H1 (cell line): ENCODE measurements at regions not wholly inside any gene's neighbourhood (a gene's known extent, or its start where the extent isn't known, plus 50 kb on each side); places are given as distances from the start of the nearest gene placed in this dataset.

Experiments used
- CTCF ChIA-PET: fragments of 300-600 bp; sonication (Branson Sonifier 250); formaldehyde crosslinking; loops from one replicate; lab custom pipeline; 2021; ENCODE audit not compliant: partially characterized antibody; lab: Charles Lee
- POLR2A ChIA-PET: fragments of 300-600 bp; sonication (Branson Sonifier 250); formaldehyde crosslinking; loops from one replicate; lab custom pipeline; 2021; ENCODE audit warnings: inconsistent platforms; ENCODE audit not compliant: partially characterized antibody; lab: Charles Lee
- DNase-seq, 2 experiments: peaks; one replicate each; pipeline versions ENCODE4 v3.0.0 to v3.0.0-alpha.2; 2010 to 2022; ENCODE audit warnings: low spot score in 2 of 2, low read depth in 1 of 2, mixed read lengths in 1 of 2
- FAIRE-seq: peaks from 2 replicates; lab custom pipeline; 2011; peaks lifted over from hg19 to GRCh38; lab: Jason Lieb, UNC
- H2AFZ ChIP-seq: 2 replicates; pipeline ENCODE4 v1.8.1; 2012; ENCODE audit warnings: low read length, inconsistent platforms
- H2AK5ac ChIP-seq: 2 replicates; pipeline ENCODE4 v1.6.1; 2013; ENCODE audit warnings: low read depth, low read length
- H2BK120ac ChIP-seq: replicated peaks from 2 replicates; pipeline ENCODE3; 2013; ENCODE audit warnings: low read depth, low read length, inconsistent platforms
- H2BK12ac ChIP-seq: 2 replicates; pipeline ENCODE4 v1.6.1; 2013; ENCODE audit warnings: low read depth, low read length
- H2BK15ac ChIP-seq: 2 replicates; pipeline ENCODE4 v1.6.1; 2013; ENCODE audit warnings: low read length
- H2BK20ac ChIP-seq: 2 replicates; pipeline ENCODE4 v1.6.1; 2013; ENCODE audit warnings: low read length
- H2BK5ac ChIP-seq: 2 replicates; pipeline ENCODE4 v1.6.1; 2013; ENCODE audit warnings: low read depth, low read length
- H3K14ac ChIP-seq: 2 replicates; pipeline ENCODE4 v1.6.1; 2013; ENCODE audit warnings: inconsistent platforms; ENCODE audit not compliant: insufficient read length
- H3K18ac ChIP-seq: 2 replicates; pipeline ENCODE4 v1.6.1; 2013; ENCODE audit warnings: low read length; ENCODE audit errors: extremely low read depth
- H3K23ac ChIP-seq: 2 replicates; pipeline ENCODE4 v1.6.1; 2013; ENCODE audit warnings: inconsistent platforms; ENCODE audit not compliant: insufficient read length
- H3K23me2 ChIP-seq: 2 replicates; pipeline ENCODE4 v1.6.1; 2013; ENCODE audit warnings: low read depth, low read length
- H3K27ac ChIP-seq: 2 replicates; pipeline ENCODE4 v1.6.1; 2011; ENCODE audit warnings: low read depth, low read length, inconsistent platforms
- H3K27me3 ChIP-seq, 4 experiments: replicated peaks in 1 of 4; 1 replicate in 1 of 4; 2 replicates in 3 of 4; pipeline versions ENCODE4 v1.6.1 to v1.8.1; 2011 to 2013; ENCODE audit warnings: low read length in 3 of 4, mild to moderate bottlenecking in 3 of 4, inconsistent platforms in 2 of 4, mixed read lengths in 2 of 4, moderate library complexity in 1 of 4; ENCODE audit not compliant: control insufficient read depth in 3 of 4, insufficient read depth in 3 of 4; ENCODE audit errors: extremely low read depth in 1 of 4
- H3K36me3 ChIP-seq, 4 experiments: 2 replicates each; pipeline versions ENCODE4 v1.6.1 to v1.8.1; 2011 to 2013; ENCODE audit warnings: mild to moderate bottlenecking in 4 of 4, low read length in 3 of 4, moderate library complexity in 2 of 4, control low read depth in 1 of 4, inconsistent platforms in 1 of 4; ENCODE audit not compliant: insufficient read depth in 4 of 4, control insufficient read depth in 2 of 4
- H3K4ac ChIP-seq: replicated peaks from 2 replicates; pipeline ENCODE3; 2013; ENCODE audit warnings: low read length, low read depth, mixed read lengths, inconsistent platforms; ENCODE audit not compliant: insufficient read length
- H3K4me1 ChIP-seq, 4 experiments: replicated peaks in 1 of 4; 1 replicate in 1 of 4; 2 replicates in 3 of 4; pipeline versions ENCODE4 v1.6.1 to v1.8.1; 2011 to 2013; ENCODE audit warnings: low read length in 3 of 4, inconsistent platforms in 2 of 4, mixed read lengths in 1 of 4; ENCODE audit not compliant: insufficient read depth in 4 of 4, control insufficient read depth in 3 of 4
- H3K4me2 ChIP-seq, 2 experiments: 2 replicates each; pipeline versions ENCODE4 v1.6.1 to v1.8.1; 2011 to 2013; ENCODE audit warnings: low read depth in 2 of 2, low read length in 2 of 2, control low read depth in 1 of 2, inconsistent platforms in 1 of 2, mild to moderate bottlenecking in 1 of 2; ENCODE audit not compliant: insufficient read depth in 1 of 2
- H3K4me3 ChIP-seq, 4 experiments: fragments of 200-600, 300-600 bp in 1 of 4; sonication (generic), shearing (Covaris generic), sonication (Bioruptor Twin) in 1 of 4; 2 replicates each; pipeline versions ENCODE4 v1.5.1 to v1.8.1; 2011 to 2016; ENCODE audit warnings: low read length in 4 of 4, low read depth in 3 of 4, control low read depth in 2 of 4, inconsistent platforms in 2 of 4, mild to moderate bottlenecking in 2 of 4, mixed read lengths in 1 of 4, moderate library complexity in 1 of 4; ENCODE audit not compliant: insufficient read depth in 2 of 4; ENCODE audit errors: extremely low read depth in 1 of 4
- H3K56ac ChIP-seq: replicated peaks from 2 replicates; pipeline ENCODE3; 2013; ENCODE audit warnings: low read depth, mild to moderate bottlenecking, mixed read lengths, low read length, inconsistent platforms; ENCODE audit not compliant: insufficient read length
- H3K79me1 ChIP-seq: 2 replicates; pipeline ENCODE4 v1.6.1; 2013; ENCODE audit warnings: low read depth, low read length, control low read depth
- H3K79me2 ChIP-seq, 2 experiments: 2 replicates each; pipeline versions ENCODE4 v1.6.1 to v1.8.1; 2012 to 2013; ENCODE audit warnings: low read length in 2 of 2, mild to moderate bottlenecking in 2 of 2, inconsistent platforms in 1 of 2; ENCODE audit not compliant: insufficient read depth in 2 of 2, control insufficient read depth in 1 of 2
- H3K9ac ChIP-seq, 4 experiments: replicated peaks in 1 of 4; 1 replicate in 1 of 4; 2 replicates in 3 of 4; pipeline versions ENCODE4 v1.6.1 to v1.8.1; 2011 to 2013; ENCODE audit warnings: low read depth in 3 of 4, low read length in 3 of 4, control low read depth in 2 of 4, mild to moderate bottlenecking in 2 of 4, moderate library complexity in 2 of 4, inconsistent platforms in 1 of 4; ENCODE audit errors: extremely low read depth in 1 of 4
- H3K9me3 ChIP-seq, 2 experiments: 2 replicates each; pipeline versions ENCODE4 v1.6.1 to v1.8.1; 2012 to 2013; ENCODE audit warnings: mild to moderate bottlenecking in 2 of 2, moderate library complexity in 2 of 2, control low read depth in 1 of 2, inconsistent platforms in 1 of 2, low read depth in 1 of 2, low read length in 1 of 2, mixed read lengths in 1 of 2; ENCODE audit not compliant: insufficient read depth in 2 of 2
- H4K20me1 ChIP-seq, 2 experiments: replicated peaks in 1 of 2; 2 replicates each; pipeline versions ENCODE3 to v1.8.1; 2011 to 2013; ENCODE audit warnings: inconsistent platforms in 2 of 2, low read length in 2 of 2, mild to moderate bottlenecking in 1 of 2; ENCODE audit not compliant: insufficient read depth in 2 of 2, control insufficient read depth in 1 of 2
- H4K5ac ChIP-seq: 2 replicates; pipeline ENCODE4 v1.6.1; 2013; ENCODE audit warnings: low read length, low read depth, mixed read lengths, inconsistent platforms; ENCODE audit not compliant: insufficient read length
- H4K8ac ChIP-seq: 2 replicates; pipeline ENCODE4 v1.8.0; 2013; ENCODE audit warnings: mild to moderate bottlenecking, moderate library complexity, low read length, inconsistent platforms; ENCODE audit not compliant: insufficient read depth; ENCODE audit errors: extremely low read depth
- H4K91ac ChIP-seq: replicated peaks from 2 replicates; pipeline ENCODE3; 2013; ENCODE audit warnings: low read length, mixed read lengths, inconsistent platforms; ENCODE audit not compliant: insufficient read length
- FOSL1 ChIP-seq: IDR thresholded peaks from 2 replicates; pipeline ENCODE4 v1.6.1; 2011; ENCODE audit warnings: mild to moderate bottlenecking, low read depth, low read length, moderate library complexity; ENCODE audit not compliant: insufficient read depth
- HDAC2 ChIP-seq, 2 experiments: fragments of 300-600 bp in 1 of 2; sonication (generic) in 1 of 2; IDR thresholded peaks; 2 replicates each; pipeline ENCODE4 v1.6.1; 2011 to 2012; ENCODE audit warnings: low read depth in 2 of 2, low read length in 2 of 2, mild to moderate bottlenecking in 2 of 2, moderate library complexity in 2 of 2, borderline replicate concordance in 1 of 2, inconsistent platforms in 1 of 2
- SUZ12 ChIP-seq: fragments of 200-600 bp; sonication (generic); IDR thresholded peaks from 2 replicates; pipeline ENCODE4 v1.6.1; 2012; ENCODE audit warnings: mild to moderate bottlenecking, inconsistent platforms, low read length, moderate library complexity, mixed read lengths
- TAF1 ChIP-seq: IDR thresholded peaks from 2 replicates; pipeline ENCODE4 v1.6.1; 2011; ENCODE audit warnings: mild to moderate bottlenecking, low read depth, low read length
- TBP ChIP-seq: IDR thresholded peaks from 2 replicates; pipeline ENCODE4 v1.6.1; 2011; ENCODE audit warnings: low read depth, low read length, improper control_type of control experiment
- TEAD4 ChIP-seq: IDR thresholded peaks from 2 replicates; pipeline ENCODE4 v1.6.1; 2012; ENCODE audit warnings: low read depth, low read length, inconsistent platforms, mixed read lengths
- WGBS, 2 experiments: shearing (Covaris generic) in 1 of 2; methylation state at CpG; one replicate each; pipeline versions ENCODE4 v1.1.6 to v1.1.7; 2013 to 2015; ENCODE audit warnings: low lambda C conversion rate in 2 of 2, mixed read lengths in 2 of 2, inconsistent platforms in 1 of 2, low coverage in 1 of 2, missing lambda C conversion rate in 1 of 2; ENCODE audit not compliant: insufficient replicate concordance in 2 of 2, insufficient coverage in 1 of 2, insufficient read length in 1 of 2; ENCODE audit errors: extremely low coverage in 1 of 2, missing lambda C conversion rate in 1 of 2; 5-methylcytosine and 5-hydroxymethylcytosine counted together
- TF ChIP-seq, protein P1 (sequence below): IDR thresholded peaks from 2 replicates; pipeline ENCODE4 v1.6.1; 2012; ENCODE audit warnings: inconsistent platforms

DNA sequence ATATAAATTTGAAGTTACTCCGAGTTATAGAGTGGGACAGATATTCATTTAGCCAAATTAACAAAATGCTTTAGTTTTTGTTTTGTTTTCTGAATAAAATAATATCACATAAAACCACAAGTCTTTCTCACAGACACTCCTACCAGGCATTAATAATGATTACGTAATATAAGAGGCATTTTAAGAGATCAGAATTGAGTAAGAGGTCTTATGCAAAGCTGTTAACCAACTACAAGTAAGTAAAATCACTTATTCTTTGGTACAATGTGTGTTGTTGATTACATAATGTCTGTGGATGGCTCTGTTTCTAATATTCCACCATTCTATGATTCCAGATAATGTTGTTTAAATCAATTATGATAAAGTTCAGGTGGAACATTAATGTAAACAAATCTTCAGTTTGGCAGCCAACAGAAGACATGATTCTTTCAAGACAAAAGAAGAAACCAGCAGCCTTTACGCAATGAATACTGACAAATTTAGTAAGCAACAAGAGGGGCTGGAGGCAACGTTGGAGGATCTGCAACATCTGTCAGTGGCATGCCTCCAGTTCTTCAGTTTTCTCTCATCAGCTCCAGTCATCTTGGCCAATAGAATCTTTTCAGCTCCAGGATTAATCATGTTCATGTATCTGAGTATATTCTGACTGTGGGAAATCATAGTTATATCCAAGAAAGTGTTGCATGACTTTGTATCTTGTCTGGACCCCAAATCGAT is 403.8 kb downstream of the SLITRK5 start:
- Histone ChIP-seq H2BK120ac (no peak overlapping the region), H2BK20ac (no peak overlapping the region), H4K5ac (no peak overlapping the region), H3K27ac (no peak overlapping the region), H4K20me1 (no peaks in the 10 kb centered on the region), H3K79me2 (no peaks in the 10 kb centered on the region), H3K9me3 (no peaks in the 10 kb centered on the region), H3K56ac (no peak overlapping the region), H2BK5ac (no peak overlapping the region), H3K4me1 (no peaks in the 10 kb centered on the region), H3K23me2 (no peaks in the 10 kb centered on the region), H3K23ac (no peak overlapping the region), H4K8ac (no peak overlapping the region), H3K36me3 (no peaks in the 10 kb centered on the region), H3K18ac (no peak overlapping the region), H3K14ac (no peak overlapping the region), H3K79me1 (no peaks in the 10 kb centered on the region), H2AFZ (0 out of 2 replicates have a peak overlapping the region, but pooled peaks have one; percentile 73), H2AK5ac (no peak overlapping the region), H3K4me3 (no peak overlapping the region), H2BK12ac (no peak overlapping the region), H3K9ac (no peak overlapping the region), H3K4ac (no peak overlapping the region), H2BK15ac (no peak overlapping the region), H3K27me3 (peaks cover 0 to 1% (median 0%) of the 10 kb centered on the region in 4 experiments; a peak in 1 of 7 replicates), H4K91ac (no peak overlapping the region), H3K4me2 (no peak overlapping the region)
- ChIA-PET POLR2A (no interaction called here), CTCF (no interaction called here)
- TF ChIP-seq TEAD4, result no peak
- no peak for TF ChIP-seq SUZ12
- no peak for TF ChIP-seq TBP
- TF ChIP-seq TAF1, result no peak
- TF ChIP-seq, protein P1, sequence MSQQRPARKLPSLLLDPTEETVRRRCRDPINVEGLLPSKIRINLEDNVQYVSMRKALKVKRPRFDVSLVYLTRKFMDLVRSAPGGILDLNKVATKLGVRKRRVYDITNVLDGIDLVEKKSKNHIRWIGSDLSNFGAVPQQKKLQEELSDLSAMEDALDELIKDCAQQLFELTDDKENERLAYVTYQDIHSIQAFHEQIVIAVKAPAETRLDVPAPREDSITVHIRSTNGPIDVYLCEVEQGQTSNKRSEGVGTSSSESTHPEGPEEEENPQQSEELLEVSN, result no peak
- TF ChIP-seq HDAC2 (IDR thresholded peaks at IDR 0.05; ENCODE audit: borderline replicate concordance in 1 of 2, low read depth in 2 of 2, low read length in 2 of 2), result no peak
- no peak for TF ChIP-seq FOSL1
- no peak for DNase-seq
- no peak for FAIRE-seq
- 94% methylated on average over 5 of the region's 5 CpGs; no CpG with 5 or more reads in 1 of the 2 experiments for WGBS, 2 experiments
